IPS DF 19.7 (cell line): ENCODE measurements at regions not wholly inside any gene's neighbourhood (a gene's known extent, or its start where the extent isn't known, plus 50 kb on each side); places are given as distances from the start of the nearest gene placed in this dataset.
A peak's percentile ranks its signal among the peaks of the same experiment; 100 is the strongest.

Experiments
- DNase-seq: peaks from one replicate; pipeline ENCODE4 v3.0.0-alpha.2; 2013; ENCODE audit warnings: low read depth, low spot score

DNA sequence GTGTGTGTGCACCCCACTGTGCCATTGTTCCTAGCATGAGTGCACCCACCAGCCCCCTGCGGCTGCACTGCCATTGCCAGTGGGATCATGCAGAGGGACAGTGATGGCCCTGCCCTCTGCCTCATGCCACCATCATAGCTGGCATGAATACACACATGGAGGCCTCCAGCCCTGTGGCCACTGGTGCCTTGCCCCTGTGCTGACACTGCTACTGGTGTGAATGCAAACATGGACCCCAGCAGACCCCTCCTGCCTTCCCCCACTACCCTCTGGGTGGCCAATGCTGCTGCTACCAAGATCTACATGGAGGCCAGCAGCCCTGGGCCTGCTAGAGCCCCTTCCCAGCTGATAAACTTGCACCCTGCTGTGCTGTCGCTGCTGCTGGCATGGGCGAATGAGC, 995.5 kb upstream of the GOT2 start:
- no peak for DNase-seq

- no peak for DNase-seq
Observed at GRCh38 chr16:59719121-59719520, 985.0 kb upstream of the GOT2 start.

GRCh38 chr16:59707436-59708226, 973.5 kb upstream of the GOT2 start:
- DNase-seq, result no peak

DNA sequence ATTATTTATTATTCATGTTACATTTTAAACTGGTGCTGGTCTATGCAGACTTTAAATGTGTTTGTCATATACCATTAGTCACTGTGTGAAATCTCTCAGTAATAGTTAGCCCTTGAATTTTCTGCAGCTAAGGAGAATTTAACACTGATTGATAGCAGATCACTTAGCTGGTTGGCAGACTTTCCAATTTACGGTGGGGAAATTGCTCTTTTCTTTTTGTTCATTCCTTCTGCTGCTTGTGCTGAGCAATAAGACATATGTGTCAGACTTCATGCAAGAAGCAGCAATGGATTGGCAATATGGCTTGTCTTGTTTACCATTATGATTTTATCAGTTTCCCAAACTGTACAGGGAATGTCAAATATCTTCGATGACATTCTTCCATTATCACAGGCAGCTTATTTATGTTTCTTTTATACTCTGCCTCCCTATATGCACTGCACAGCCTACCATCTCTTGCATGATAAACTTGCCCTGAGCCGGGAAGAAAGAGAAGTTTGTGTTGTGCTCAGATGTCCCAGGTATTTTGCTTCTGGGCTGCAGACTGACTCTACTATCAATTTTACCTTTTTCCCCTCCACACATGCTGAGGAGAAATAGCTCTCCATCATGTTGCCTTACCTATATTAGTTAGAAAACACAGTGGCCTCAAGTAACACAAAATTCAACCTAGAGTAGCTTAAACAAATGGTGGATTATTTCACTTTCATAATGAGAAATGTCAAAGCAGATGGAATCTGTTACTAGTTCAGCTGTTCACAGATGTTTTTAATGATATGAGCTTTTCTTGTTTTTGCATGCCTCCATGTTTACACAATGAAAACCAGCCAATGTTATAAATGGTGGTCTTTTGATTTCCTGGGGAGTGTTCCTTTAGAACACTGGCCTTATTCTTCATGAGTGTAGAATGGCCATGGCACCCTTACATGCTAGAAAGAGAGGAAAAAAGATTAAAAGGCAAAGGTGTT, 968.1 kb upstream of the GOT2 start:
- DNase-seq, result no peak

DNA sequence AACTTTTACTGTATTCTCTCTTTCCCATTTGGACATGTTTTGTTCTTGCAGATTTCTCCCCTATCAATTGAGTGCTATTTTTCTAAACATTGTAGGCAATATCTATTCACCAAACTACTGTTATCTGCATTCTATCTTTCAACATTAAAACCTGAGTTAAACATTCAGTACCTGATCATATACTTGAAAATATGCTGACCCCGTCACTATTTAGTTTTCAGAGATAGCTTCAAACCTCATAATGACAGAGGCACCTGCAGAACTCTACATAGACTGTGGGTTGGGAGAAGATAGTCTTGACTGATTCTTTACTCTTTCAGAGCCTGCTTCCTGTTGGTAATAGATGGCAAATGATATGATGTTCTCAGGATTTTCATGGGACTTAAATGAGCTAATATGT, 965.7 kb upstream of the GOT2 start:
- no peak for DNase-seq

DNA sequence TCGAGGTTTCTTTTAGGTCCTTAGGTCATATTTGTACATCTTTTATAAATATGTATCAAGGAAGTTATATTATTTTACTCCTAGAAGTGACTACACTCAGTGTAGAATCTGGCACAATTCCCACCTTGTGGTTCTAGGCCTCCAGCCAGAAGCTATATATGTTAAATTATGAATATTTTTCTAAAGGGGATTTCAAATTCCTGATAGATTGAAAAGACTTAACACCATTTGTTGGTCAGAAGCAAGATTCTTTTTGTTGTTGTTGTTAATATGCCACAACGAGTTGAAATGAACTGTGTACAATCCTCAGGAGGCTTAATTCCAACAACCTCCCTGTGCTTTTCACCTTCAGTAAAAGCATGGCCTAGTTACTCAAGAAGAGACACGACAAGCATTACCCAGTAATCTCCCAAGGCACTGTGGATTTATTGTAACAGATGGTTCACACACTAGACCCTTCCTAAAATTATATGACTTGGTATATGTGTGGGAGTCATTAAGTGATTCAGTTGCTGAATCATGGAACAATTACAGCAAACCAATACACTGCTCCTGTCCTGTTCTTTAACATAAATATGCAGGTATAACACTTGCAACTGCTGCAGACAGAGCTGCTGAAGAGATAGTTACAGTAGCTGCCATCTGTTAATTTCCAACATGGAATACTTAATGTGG, 964.4 kb upstream of the GOT2 start:
- no peak for DNase-seq

DNA sequence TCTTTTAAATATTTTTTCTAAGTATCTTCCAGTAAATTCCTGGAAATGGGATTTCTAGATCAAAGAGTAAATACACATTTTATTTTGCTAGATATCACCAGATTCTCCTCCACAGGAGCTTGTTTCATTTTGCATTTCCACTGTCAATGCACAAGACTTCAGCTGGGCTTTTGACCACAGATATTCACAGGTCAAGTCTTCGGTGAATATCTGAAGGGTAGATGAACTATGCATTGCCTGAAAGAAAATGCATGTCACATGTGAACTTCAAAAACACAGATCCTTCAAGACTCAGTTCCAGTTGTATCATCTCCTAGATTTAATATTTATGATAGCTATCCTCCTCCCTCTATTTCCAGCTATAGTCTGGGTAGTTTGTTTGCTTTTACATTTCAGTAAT, 963.6 kb upstream of the GOT2 start:
- no peak for DNase-seq

DNA sequence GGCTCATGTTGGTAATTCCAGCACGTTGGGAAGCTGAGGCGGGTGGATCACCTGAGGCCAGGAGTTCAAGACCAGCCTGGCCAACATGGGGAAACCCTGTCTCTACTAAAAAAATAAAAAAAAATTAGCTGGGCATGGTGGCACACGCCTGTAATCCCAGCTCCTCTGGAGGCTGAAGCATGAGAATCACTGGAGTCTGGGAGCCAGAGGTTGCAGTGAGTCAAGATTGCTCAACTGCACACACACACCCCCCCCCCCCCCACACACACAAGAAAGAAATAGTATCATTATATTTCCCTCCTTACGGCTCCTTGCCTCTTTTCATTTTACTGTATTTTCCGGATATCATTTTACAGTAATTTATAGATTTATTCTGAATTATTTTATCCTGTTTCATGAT, 963.1 kb upstream of the GOT2 start:
- no peak for DNase-seq

- no peak for DNase-seq
Observed at GRCh38 chr16:59696495-59696894, 962.4 kb upstream of the GOT2 start.

DNA sequence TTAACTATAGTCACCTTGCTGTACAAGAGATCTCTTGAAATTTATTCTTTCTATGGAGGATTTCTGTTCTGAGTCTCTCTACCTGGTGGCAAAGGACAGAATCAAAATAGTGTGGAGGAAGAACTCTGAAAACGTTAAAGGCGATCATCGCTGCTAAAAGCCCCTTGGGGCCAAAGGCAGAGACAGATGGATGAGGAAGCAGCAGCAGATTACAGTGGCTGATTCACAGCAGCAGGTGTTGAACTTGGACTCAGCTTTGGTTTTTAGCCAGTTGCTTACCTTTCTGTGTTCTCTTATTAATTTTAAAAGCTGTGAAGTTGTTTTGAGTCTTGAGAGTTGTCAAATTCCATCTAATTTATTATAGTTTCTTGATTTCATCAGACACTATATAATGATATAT, 956.1 kb upstream of the GOT2 start:
- DNase-seq, result no peak

DNA sequence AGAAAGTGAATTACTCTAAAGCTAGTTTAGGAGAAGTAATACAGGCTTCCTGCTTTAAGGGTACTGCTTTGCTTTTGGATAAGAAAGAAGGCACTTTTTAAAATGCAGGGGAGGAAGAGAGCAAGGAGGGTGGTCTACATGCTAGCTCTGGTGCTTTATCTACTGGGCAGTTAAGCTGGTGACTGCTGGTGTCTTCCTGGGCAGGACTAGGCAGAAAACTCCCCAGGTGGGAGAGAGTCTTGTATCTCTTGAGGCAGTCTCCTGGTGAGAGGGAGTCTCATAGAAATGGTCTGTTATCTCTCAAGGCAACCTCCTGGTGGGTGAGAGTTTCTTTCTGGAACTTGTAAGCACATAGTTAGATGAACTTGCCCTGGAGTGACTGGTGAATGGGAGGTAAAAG, 953.9 kb upstream of the GOT2 start:
- DNase-seq, result peak; percentile 2

DNA sequence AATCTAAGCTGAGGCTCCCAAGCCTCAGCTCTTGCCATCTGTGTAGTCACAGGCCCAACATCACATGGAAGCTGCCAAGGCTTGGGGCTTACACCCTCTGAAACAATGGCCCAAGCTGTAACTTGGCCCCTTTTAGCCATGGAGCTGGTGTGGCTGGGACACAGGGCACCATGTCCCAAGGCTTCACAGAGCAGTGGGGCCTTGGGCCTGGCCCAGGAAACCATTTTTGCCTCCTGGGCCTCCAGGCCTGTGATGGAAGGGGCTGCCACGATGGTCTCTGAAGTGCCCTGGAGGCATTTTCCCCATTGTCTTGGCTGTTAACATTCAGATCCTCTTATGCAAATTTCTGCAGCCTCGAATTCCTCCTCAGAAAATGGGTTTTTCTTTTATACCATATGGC, 952.3 kb upstream of the GOT2 start:
- no peak for DNase-seq

DNA sequence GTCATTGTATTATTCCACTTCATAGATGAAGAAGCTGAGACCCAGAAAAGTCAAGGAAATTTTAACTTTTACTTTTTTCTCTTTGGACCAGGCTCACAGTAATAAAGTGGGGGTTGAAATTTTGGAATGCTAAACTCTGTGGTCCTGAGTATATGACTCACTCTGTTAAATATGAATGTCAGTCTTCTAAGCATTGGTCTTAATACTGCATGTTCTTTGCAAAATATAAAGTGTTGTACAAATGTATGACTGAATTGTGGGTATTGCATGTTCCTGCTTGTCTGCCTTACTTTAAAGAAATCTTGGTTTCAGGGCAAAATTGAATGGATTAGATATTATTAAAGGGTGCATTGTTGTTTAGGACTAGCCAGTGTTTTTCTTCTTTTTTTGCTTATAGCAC, 950.8 kb upstream of the GOT2 start:
- DNase-seq, result no peak

- DNase-seq, result no peak
Observed at GRCh38 chr16:59683709-59684108, 949.6 kb upstream of the GOT2 start.

DNA sequence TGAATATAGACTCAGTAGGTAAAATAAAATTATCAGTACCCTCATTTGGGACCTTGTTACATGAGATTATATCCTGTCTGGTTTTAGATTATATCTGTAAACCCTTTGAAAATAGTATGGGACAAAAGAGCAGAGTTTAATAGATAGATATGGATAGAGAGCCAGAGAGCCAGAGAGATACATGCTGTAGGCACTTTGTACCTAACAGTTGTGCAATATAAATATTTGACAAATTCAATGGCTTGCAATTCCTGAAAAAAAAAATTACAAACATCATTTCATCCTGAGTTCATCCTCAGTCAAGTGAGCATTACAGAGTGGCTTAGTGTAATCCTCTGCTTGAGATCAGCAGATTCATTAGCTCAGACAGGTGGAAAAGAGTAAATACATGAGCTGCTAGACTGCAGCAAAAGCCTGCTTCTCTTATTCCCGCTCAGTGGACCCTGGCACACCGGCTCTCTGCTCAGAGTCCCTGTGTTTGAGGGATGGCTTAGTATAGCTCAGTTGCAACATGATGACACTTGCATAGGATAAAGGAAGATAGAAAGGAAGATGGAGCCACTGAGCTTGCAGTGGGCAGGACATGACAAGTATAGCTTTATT, 931.6 kb upstream of the GOT2 start:
- DNase-seq, result no peak

DNA sequence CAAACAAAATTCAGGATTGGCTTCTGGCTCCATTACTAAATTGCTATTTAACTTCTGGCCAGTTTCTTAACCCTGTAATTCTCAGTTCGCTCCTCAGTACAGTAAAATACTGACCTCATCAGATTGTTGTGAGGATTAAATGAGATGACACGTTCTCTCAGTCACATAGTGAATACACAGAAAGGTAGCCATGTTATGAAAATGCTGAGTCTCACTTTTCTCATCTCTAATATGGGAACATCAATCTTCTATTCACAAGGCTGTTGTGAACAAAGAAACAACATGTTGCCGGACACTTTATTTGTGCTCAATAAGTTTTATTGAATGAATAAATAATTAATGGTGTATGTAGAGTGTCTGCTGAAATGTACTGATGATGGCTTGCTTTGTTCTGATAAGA, 924.5 kb upstream of the GOT2 start:
- DNase-seq, result no peak

DNA sequence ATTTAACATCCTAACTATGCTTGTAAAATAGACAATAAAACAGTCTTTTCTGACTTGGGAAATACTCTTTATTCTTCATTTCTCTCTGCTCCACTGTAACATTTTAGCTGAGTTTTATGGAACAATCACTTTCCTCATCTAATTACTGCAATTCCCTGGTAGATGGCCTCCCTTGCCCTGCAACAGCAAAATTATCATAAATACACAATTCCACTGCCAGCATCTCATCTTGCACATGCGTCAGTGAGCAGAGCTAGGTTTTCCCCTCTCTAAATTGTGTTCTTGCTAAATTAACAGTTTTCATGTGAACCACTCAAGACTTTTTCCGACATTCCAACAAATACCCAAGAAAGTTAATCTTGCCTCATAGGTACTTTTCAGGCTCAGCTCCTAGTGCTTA, 920.9 kb upstream of the GOT2 start:
- no peak for DNase-seq

GRCh38 chr16:59654455-59654854, 920.3 kb upstream of the GOT2 start:
- no peak for DNase-seq

DNA sequence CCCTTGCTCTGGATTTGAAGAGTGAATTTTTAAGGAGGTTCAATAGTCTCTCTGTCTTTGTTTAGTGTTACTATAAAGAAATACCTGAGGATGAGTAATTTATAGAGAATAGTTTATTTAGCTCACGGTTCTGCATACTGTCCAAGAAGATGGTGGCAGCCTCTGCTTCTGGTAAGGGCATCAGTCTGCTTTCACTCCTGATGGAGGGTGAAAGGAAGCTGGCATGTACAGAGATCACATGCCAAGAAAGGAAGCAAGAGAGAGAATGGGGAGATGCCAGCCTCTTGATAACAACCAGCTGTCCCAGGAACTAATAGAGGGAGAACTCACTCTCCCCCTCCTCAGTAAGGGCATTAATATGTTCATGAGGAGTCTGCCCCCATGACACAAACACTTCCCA, 917.5 kb upstream of the GOT2 start:
- DNase-seq, result no peak

DNA sequence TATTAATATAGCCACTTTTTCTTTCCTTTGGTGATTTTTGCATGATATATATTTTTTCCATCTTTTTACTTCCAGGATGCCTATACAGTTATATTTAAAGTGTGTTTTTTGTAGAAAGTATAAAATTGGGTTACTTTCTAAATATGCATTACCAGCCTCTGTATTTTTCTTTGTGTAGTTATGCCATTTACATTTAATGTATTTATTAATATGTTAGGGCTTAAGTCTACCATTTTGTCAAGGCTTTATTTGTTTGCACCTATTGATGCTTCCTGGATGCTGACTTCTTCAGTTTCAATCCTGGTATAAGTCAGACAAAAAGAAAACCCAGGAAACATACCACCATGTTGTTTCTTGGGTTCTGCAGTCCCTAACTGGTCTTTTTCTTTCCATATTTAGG, 911.1 kb upstream of the GOT2 start:
- DNase-seq, result no peak

DNA sequence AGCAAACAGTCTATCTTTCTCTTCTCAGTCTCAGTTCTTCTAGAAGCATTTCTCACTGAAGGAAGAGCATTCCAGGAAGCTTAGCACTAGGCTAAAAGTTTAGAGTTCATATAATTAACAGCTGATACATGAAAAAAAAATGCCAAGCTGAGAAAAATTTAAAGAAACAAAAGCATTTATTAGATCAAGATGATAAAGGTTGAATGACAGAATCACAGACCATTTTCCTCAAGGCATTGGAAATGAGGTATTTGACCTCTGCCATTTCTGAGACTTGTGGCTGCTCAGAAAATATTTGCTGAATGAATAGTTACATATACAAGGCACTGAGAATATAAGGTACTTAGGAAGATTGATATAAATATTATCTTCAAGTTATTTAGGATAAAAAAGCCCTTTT, 901.6 kb upstream of the GOT2 start:
- no peak for DNase-seq

GRCh38 chr16:59634951-59635350, 900.8 kb upstream of the GOT2 start:
- no peak for DNase-seq
